HL-60 (cell line): ENCODE measurements at regions not wholly inside any gene's neighbourhood (a gene's known extent, or its start where the extent isn't known, plus 50 kb on each side); places are given as distances from the start of the nearest gene placed in this dataset.

Experiments
- CTCF ChIP-seq: IDR thresholded peaks from one replicate; pipeline ENCODE4 v1.5.1; 2011; ENCODE audit warnings: low read length, control low read depth, inconsistent platforms; ENCODE audit not compliant: insufficient read depth
- POLR2AphosphoS5 ChIP-seq: IDR thresholded peaks from 2 replicates; pipeline ENCODE4 v1.6.1; 2012; ENCODE audit warnings: low read depth
- SPI1 ChIP-seq: IDR thresholded peaks from 2 replicates; pipeline ENCODE4 v1.6.1; 2012; ENCODE audit warnings: low read depth, mild to moderate bottlenecking, borderline replicate concordance

GRCh38 chr13:50544211-50544610 lies 299.3 kb downstream of the DLEU7 start:
- TF ChIP-seq POLR2AphosphoS5 (no peak), CTCF (no peak), SPI1 (no peak)
